ENCODE measurements at regions not wholly inside any gene's neighbourhood (a gene's known extent, or its start where the extent isn't known, plus 50 kb on each side); places are given as distances from the start of the nearest gene placed in this dataset.

DNA sequence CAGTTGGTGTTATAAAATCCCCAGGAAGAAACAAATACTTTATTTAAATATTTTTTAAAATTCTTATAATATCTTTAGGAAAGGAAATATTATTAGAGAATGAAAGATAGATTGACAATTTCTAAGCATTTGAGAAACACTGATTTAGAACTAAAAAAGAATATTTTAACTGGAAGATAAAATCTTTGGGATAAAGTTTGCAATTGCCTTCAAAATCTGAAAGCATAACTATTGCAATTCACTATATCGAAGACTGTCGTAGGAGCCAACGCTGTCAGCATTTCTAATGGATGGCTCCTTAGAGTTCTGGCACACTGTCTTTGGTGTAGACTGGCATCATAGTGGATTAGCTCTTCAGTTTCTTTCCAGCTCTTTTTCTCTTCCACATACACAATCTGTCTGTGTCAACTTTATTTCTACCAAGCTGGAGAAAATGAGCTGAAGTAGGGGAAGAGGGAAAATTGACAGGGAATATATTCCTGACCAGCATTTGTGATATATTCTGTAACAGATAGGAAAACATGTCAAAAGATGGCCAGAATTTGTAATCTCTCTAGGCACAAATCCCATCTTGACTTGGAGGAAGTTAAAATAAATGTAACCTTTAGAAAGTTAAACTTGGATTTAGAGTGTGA is 1561.4 kb downstream of the MAT2B start:
- TF ChIP-seq, protein P1, sequence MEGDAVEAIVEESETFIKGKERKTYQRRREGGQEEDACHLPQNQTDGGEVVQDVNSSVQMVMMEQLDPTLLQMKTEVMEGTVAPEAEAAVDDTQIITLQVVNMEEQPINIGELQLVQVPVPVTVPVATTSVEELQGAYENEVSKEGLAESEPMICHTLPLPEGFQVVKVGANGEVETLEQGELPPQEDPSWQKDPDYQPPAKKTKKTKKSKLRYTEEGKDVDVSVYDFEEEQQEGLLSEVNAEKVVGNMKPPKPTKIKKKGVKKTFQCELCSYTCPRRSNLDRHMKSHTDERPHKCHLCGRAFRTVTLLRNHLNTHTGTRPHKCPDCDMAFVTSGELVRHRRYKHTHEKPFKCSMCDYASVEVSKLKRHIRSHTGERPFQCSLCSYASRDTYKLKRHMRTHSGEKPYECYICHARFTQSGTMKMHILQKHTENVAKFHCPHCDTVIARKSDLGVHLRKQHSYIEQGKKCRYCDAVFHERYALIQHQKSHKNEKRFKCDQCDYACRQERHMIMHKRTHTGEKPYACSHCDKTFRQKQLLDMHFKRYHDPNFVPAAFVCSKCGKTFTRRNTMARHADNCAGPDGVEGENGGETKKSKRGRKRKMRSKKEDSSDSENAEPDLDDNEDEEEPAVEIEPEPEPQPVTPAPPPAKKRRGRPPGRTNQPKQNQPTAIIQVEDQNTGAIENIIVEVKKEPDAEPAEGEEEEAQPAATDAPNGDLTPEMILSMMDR (IDR thresholded peaks at IDR 0.05 in 8 of 11, conservative IDR thresholded peaks at IDR 0.05 in 3 of 11) = no peak
- TF ChIP-seq POLR2AphosphoS5 (IDR thresholded peaks at IDR 0.05) = no peak
